Activated T-helper 2 cell treated with anti-CD3 and anti-CD28 coated beads, Interferon-gamma antibody, Interleukin-2, Interleukin-4, amounts not matched to agents 10 μg/mL and 5 μg/mL and 100 μg/mL, durations not matched to agents 14 hours and 24 hours and 36 hours (primary cell): ENCODE measurements at regions not wholly inside any gene's neighbourhood (a gene's known extent, or its start where the extent isn't known, plus 50 kb on each side); places are given as distances from the start of the nearest gene placed in this dataset.
"Not testable (repeated sequence)": the region's sequence is repeated elsewhere in the genome, so short reads cannot be mapped to it uniquely, and the experiment has no call there.

Experiments used
- DNase-seq: peaks from one replicate; pipeline ENCODE4 v3.0.0; 2021; ENCODE audit warnings: low spot score
- H3K27ac Mint-ChIP-seq: one replicate; pipeline ENCODE4 v1.8.0; 2021; ENCODE audit warnings: mixed read lengths
- H3K27me3 Mint-ChIP-seq: one replicate; pipeline ENCODE4 v1.8.0; 2021; ENCODE audit warnings: low read depth, mixed read lengths
- H3K36me3 Mint-ChIP-seq: one replicate; pipeline ENCODE4 v1.8.0; 2021; ENCODE audit warnings: low read depth, mixed read lengths
- H3K4me1 Mint-ChIP-seq: one replicate; pipeline ENCODE4 v1.8.0; 2021; ENCODE audit warnings: low read depth, mixed read lengths
- H3K4me3 Mint-ChIP-seq: one replicate; pipeline ENCODE4 v1.8.0; 2021; ENCODE audit warnings: low read depth, mild to moderate bottlenecking, moderate library complexity, mixed read lengths
- H3K9me3 Mint-ChIP-seq: one replicate; pipeline ENCODE4 v1.8.0; 2021; ENCODE audit warnings: mixed read lengths
- intact Hi-C: fragments of 100-400 bp; cut with micrococcal nuclease; formaldehyde crosslinking; loops from one replicate; pipeline ENCODE4 v1.15.1; 2023

GRCh38 chr1:186775881-186776560 is 52.7 kb upstream of the PLA2G4A start:
- Mint-ChIP-seq H3K27ac (no peak overlapping the region), H3K9me3 (no peaks in the 10 kb centered on the region), H3K36me3 (no peaks in the 10 kb centered on the region), H3K4me3 (no peak overlapping the region), H3K27me3 (peaks cover 12% of the 10 kb centered on the region), H3K4me1 (peaks cover 27% of the 10 kb centered on the region)
- intact Hi-C loops: loop anchor here (5.0 kb wide), 1 partner anchor 39 kb away; no protein-coding TSS in a partner anchor
- DNase-seq: no peak

DNA sequence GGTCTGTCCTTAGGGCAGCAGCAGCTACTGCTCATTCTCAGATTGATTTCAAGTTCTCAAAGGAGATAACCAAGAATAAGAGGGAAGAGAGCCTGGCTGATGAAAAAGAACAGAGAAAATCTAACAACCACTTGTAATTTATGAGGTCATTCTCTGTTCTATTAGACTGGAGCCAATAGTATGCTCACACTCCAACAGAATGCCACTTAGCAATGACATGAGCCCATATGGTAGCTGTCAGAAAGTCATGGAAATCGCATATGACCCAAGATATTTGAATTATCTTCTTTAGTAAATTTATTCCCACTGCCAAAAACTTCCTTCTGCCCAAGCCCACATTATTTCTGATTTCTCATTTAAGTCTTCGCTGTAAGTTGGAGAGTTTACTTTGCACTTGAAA is 53.7 kb upstream of the PLA2G4A start:
- Mint-ChIP-seq H3K27ac (no peak overlapping the region), H3K36me3 (no peaks in the 10 kb centered on the region), H3K9me3 (no peaks in the 10 kb centered on the region), H3K27me3 (peaks cover 12% of the 10 kb centered on the region), H3K4me3 (no peak overlapping the region), H3K4me1 (peaks cover 23% of the 10 kb centered on the region)
- intact Hi-C loops: loop anchor here (5.0 kb wide), 1 partner anchor 38 kb away; no protein-coding TSS in a partner anchor
- DNase-seq: no peak

DNA sequence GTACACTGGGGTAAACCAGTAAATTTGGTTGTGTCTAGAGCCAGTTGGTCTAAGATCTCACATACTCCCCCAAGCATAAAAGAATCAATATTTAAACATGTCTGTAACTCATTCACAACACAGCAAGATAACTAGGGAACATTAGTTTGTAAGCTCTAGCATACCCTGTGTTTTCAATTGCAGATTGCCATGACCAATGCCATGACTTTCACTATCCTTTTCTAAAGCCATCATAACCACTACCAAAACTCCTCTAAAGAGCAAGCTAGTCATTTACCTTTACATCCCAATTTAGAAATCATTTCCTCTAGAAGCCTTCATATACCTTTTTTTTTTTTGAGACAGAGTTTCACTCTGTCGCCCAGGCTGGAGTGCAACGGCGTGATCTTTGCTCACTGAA is 56.5 kb upstream of the PLA2G4A start:
- Mint-ChIP-seq H3K4me1 (peaks cover 21% of the 10 kb centered on the region), H3K27ac (no peak overlapping the region), H3K36me3 (no peaks in the 10 kb centered on the region), H3K9me3 (no peaks in the 10 kb centered on the region), H3K4me3 (no peak overlapping the region), H3K27me3 (peaks cover 15% of the 10 kb centered on the region)
- intact Hi-C loops: loop anchor here (1.0 kb wide), 1 partner anchor 9 kb away; no protein-coding TSS in a partner anchor
- no peak for DNase-seq

DNA sequence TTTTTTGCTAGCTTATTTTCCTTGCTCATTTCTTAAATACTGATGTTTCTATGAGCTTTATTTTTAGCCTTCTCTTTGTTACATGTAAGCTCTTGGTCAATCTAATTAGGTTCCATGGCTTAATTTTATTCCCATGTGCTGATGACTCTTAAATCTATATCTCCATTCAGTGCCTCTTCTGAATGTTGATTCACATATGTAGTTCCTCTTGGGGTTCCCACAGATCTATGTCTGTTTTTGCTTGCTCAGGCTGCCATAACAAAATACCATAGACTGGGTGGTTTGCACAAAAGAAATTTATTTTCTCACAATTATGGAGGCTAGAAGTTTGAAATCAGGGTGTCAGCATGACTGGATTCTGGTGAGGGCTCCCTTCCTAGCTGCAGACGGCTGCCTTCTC is 58.3 kb upstream of the PLA2G4A start:
- Mint-ChIP-seq H3K9me3 (no peaks in the 10 kb centered on the region), H3K4me3 (no peak overlapping the region), H3K36me3 (no peaks in the 10 kb centered on the region), H3K4me1 (peaks cover 18% of the 10 kb centered on the region), H3K27me3 (peaks cover 11% of the 10 kb centered on the region), H3K27ac (no peak overlapping the region)
- intact Hi-C loops: no loop called here
- no peak for DNase-seq

DNA sequence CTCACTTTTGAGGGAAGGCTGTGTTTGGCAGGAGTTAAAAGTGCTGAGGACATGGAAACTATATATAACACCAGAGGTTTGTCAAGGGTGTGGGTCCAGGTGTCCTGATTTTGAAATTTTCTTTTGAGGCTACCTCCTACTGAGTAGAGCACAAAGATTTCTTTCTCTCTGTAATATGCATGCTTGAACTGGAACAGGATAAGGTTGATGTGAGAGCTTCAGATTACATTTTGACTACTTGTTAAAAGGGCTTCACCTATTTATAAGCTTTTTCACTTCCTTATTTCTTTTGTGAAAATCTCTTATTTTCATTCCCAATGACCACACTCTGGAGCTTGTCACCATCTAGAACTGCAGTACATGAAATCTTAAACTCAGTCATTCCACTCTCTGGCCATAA is 59.8 kb upstream of the PLA2G4A start:
- intact Hi-C loops: no loop called here
- Mint-ChIP-seq H3K27me3 (peaks cover 11% of the 10 kb centered on the region), H3K4me1 (peaks cover 22% of the 10 kb centered on the region), H3K9me3 (no peaks in the 10 kb centered on the region), H3K4me3 (no peak overlapping the region), H3K27ac (no peak overlapping the region), H3K36me3 (no peaks in the 10 kb centered on the region)
- no peak for DNase-seq

- intact Hi-C loops: no loop called here
- peak overlapping the region; percentile 21 for H3K27ac Mint-ChIP-seq
- H3K27me3 Mint-ChIP-seq: peaks cover 7% of the 10 kb centered on the region
- no peaks in the 10 kb centered on the region for H3K9me3 Mint-ChIP-seq
- H3K36me3 Mint-ChIP-seq: no peaks in the 10 kb centered on the region
- H3K4me3 Mint-ChIP-seq: no peak overlapping the region
- DNase-seq: no peak
- H3K4me1 Mint-ChIP-seq: peaks cover 41% of the 10 kb centered on the region
Observed at GRCh38 chr1:186765446-186765845, 63.3 kb upstream of the PLA2G4A start.

- Mint-ChIP-seq H3K9me3 (no peaks in the 10 kb centered on the region), H3K4me3 (no peak overlapping the region), H3K27ac (peak overlapping the region; percentile 31), H3K36me3 (no peaks in the 10 kb centered on the region), H3K27me3 (peaks cover 2% of the 10 kb centered on the region), H3K4me1 (peaks cover 39% of the 10 kb centered on the region)
- intact Hi-C loops: loop anchor here (1.0 kb wide), 2 partner anchors 9 to 23 kb away; no protein-coding TSS in a partner anchor
- no peak for DNase-seq
Observed at GRCh38 chr1:186763107-186763506, 65.6 kb upstream of the PLA2G4A start.

- DNase-seq: no peak
- H3K36me3 Mint-ChIP-seq: no peaks in the 10 kb centered on the region
- no peak overlapping the region for H3K4me3 Mint-ChIP-seq
- H3K9me3 Mint-ChIP-seq: no peaks in the 10 kb centered on the region
- no peaks in the 10 kb centered on the region for H3K27me3 Mint-ChIP-seq
- H3K27ac Mint-ChIP-seq: no peak overlapping the region
- intact Hi-C loops: loop anchor here (1.0 kb wide), 2 partner anchors 10 to 22 kb away; no protein-coding TSS in a partner anchor
- peaks cover 38% of the 10 kb centered on the region for H3K4me1 Mint-ChIP-seq
Observed at GRCh38 chr1:186762653-186763052, 66.1 kb upstream of the PLA2G4A start.

GRCh38 chr1:186761358-186761757 is 67.4 kb upstream of the PLA2G4A start:
- Mint-ChIP-seq H3K4me1 (peaks cover 38% of the 10 kb centered on the region), H3K4me3 (no peak overlapping the region), H3K9me3 (no peaks in the 10 kb centered on the region), H3K27me3 (peaks cover under 1% of the 10 kb centered on the region), H3K27ac (peak overlapping the region; percentile 44), H3K36me3 (no peaks in the 10 kb centered on the region)
- intact Hi-C loops: no loop called here
- no peak for DNase-seq

DNA sequence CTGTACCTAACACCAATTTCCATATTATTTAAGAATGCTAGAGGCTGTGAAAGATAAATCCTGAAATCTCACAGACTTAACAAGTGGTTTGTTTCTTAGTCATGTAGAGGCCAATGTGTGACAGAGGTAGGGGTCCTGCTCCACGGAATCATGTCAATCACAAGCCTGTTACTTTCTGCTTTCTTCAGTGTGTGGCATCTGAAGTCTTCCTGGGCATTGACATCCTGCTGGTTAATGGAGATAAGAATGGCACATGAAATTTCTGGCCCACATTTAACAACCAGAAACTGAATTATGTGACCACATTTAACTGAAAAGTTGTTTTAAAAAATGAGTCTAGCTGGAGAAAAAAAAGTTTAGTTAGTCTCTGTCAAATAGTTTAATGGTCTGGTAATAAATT is 68.3 kb upstream of the PLA2G4A start:
- Mint-ChIP-seq H3K27ac (no peak overlapping the region), H3K27me3 (peaks cover 6% of the 10 kb centered on the region), H3K9me3 (no peaks in the 10 kb centered on the region), H3K4me1 (peaks cover 35% of the 10 kb centered on the region), H3K4me3 (no peak overlapping the region), H3K36me3 (no peaks in the 10 kb centered on the region)
- intact Hi-C loops: no loop called here
- no peak for DNase-seq

- DNase-seq, H3K9me3 Mint-ChIP-seq, H3K27me3 Mint-ChIP-seq, H3K27ac Mint-ChIP-seq, H3K4me3 Mint-ChIP-seq, intact Hi-C loops, H3K36me3 Mint-ChIP-seq: not testable (repeated sequence)
- H3K4me1 Mint-ChIP-seq: peaks cover 28% of the 10 kb centered on the region
Observed at GRCh38 chr1:186758896-186759606, 69.7 kb upstream of the PLA2G4A start.

DNA sequence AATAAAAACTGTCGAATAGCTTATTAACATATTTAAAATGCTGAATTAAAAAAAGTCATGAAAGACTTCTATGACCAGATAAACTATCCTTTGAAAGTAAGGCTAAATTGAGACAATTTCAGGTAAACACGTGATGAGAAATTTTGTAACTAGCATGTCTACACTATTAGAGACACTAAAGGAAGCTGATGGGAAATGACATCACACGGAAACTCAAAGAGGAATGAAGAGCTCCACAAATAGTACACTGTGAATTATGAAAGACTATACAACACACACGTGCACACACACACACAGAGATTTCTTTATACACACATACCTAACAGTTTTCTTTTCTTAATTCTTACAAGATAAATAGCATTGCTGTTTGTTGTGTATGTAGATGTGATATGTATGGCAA is 70.9 kb upstream of the PLA2G4A start:
- Mint-ChIP-seq H3K36me3 (no peaks in the 10 kb centered on the region), H3K27ac (no peak overlapping the region), H3K4me3 (no peak overlapping the region), H3K9me3 (no peaks in the 10 kb centered on the region), H3K4me1 (peaks cover 16% of the 10 kb centered on the region), H3K27me3 (peaks cover 13% of the 10 kb centered on the region)
- no peak for DNase-seq
- intact Hi-C loops: no loop called here

GRCh38 chr1:186754542-186755145 is 74.1 kb upstream of the PLA2G4A start:
- Mint-ChIP-seq H3K4me3 (no peak overlapping the region), H3K4me1 (peaks cover 2% of the 10 kb centered on the region), H3K36me3 (no peaks in the 10 kb centered on the region), H3K9me3 (no peaks in the 10 kb centered on the region), H3K27me3 (peaks cover 19% of the 10 kb centered on the region), H3K27ac (no peak overlapping the region)
- no peak for DNase-seq
- intact Hi-C loops: no loop called here
